ENCODE measurements at regions not wholly inside any gene's neighbourhood (a gene's known extent, or its start where the extent isn't known, plus 50 kb on each side); places are given as distances from the start of the nearest gene placed in this dataset.

- no peak overlapping the region for H3K27ac ChIP-seq
These were observed 197.2 kb upstream of the HNRNPA3 start for GRCh38 chr2:177015356-177015923.

GRCh38 chr2:177020524-177021119, 192.0 kb upstream of the HNRNPA3 start:
- Histone ChIP-seq H3K27ac (no peak overlapping the region), H3K36me3 (no peaks in the 10 kb centered on the region), H3K4me1 (no peaks in the 10 kb centered on the region), H3K27me3 (no peaks in the 10 kb centered on the region), H3K9me3 (no peaks in the 10 kb centered on the region), H3K4me3 (no peak overlapping the region)
- no peak for TF ChIP-seq CTCF (IDR thresholded peaks at IDR 0.05)
- TF ChIP-seq POLR2A (IDR thresholded peaks at IDR 0.05) = no peak
- DNase-seq = no peak

More at GRCh38 chr2:177015356-177015923, 197.2 kb upstream of the HNRNPA3 start:
- Histone ChIP-seq H3K9me3 (no peaks in the 10 kb centered on the region), H3K4me1 (no peaks in the 10 kb centered on the region), H3K36me3 (no peaks in the 10 kb centered on the region), H3K4me3 (no peak overlapping the region), H3K27me3 (no peaks in the 10 kb centered on the region)
- no peak for DNase-seq
- TF ChIP-seq POLR2A (IDR thresholded peaks at IDR 0.05) = no peak
- TF ChIP-seq CTCF (IDR thresholded peaks at IDR 0.05) = no peak

GRCh38 chr2:177021706-177022343, 190.8 kb upstream of the HNRNPA3 start:
- no peaks in the 10 kb centered on the region for H3K27me3 ChIP-seq
- H3K27ac ChIP-seq = no peak overlapping the region
- no peak for DNase-seq
- TF ChIP-seq POLR2A (IDR thresholded peaks at IDR 0.05) = no peak
- TF ChIP-seq CTCF (IDR thresholded peaks at IDR 0.05) = no peak
- H3K9me3 ChIP-seq = no peaks in the 10 kb centered on the region
- no peaks in the 10 kb centered on the region for H3K4me1 ChIP-seq
- no peaks in the 10 kb centered on the region for H3K36me3 ChIP-seq
- H3K4me3 ChIP-seq = no peak overlapping the region

- no peaks in the 10 kb centered on the region for H3K9me3 ChIP-seq
- H3K27ac ChIP-seq = no peak overlapping the region
- no peak overlapping the region for H3K4me3 ChIP-seq
- no peak for DNase-seq
- no peaks in the 10 kb centered on the region for H3K4me1 ChIP-seq
- no peaks in the 10 kb centered on the region for H3K36me3 ChIP-seq
- H3K27me3 ChIP-seq = no peaks in the 10 kb centered on the region
- TF ChIP-seq CTCF (IDR thresholded peaks at IDR 0.05) = no peak
- TF ChIP-seq POLR2A (IDR thresholded peaks at IDR 0.05) = no peak
These were observed 187.8 kb upstream of the HNRNPA3 start for GRCh38 chr2:177024765-177025164.

GRCh38 chr2:177026253-177026652, 186.3 kb upstream of the HNRNPA3 start:
- Histone ChIP-seq H3K4me1 (no peaks in the 10 kb centered on the region), H3K36me3 (no peaks in the 10 kb centered on the region), H3K9me3 (no peaks in the 10 kb centered on the region), H3K27me3 (no peaks in the 10 kb centered on the region), H3K4me3 (no peak overlapping the region), H3K27ac (no peak overlapping the region)
- TF ChIP-seq POLR2A (IDR thresholded peaks at IDR 0.05) = no peak
- no peak for TF ChIP-seq CTCF (IDR thresholded peaks at IDR 0.05)
- no peak for DNase-seq

Data from Peyer's patch (tissue), 4 donors.